ENCODE measurements at regions not wholly inside any gene's neighbourhood (a gene's known extent, or its start where the extent isn't known, plus 50 kb on each side); places are given as distances from the start of the nearest gene placed in this dataset.

- TF ChIP-seq POLR2A (IDR thresholded peaks at IDR 0.05) (no peak), CTCF (IDR thresholded peaks at IDR 0.05) (no peak)
Measured at GRCh38 chr13:90806016-90806615, 541.4 kb upstream of the MIR17HG start.

Measured in ovary (tissue), 3 donors.